ENCODE measurements at regions not wholly inside any gene's neighbourhood (a gene's known extent, or its start where the extent isn't known, plus 50 kb on each side); places are given as distances from the start of the nearest gene placed in this dataset.

DNA sequence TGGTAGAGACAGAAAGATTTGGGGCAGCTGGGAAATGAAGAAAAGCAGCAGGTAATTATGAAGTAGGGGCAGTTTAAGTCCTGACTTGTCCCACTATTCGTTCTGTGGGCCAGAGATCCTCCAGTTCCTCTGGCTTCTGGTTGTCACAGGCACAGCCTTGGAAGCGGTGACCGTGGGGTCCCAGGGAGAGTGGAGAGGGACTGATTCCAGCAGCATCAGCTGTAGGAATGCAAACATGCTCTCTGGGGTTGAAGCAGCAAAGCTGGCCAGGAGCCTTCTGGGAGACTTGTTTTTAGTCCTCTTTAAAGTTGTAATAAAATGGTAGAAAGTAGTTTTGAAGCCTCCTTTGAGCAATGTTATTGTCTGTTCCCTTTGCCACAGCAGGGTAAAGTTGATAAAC is 488.0 kb downstream of the LMO4 start:
- Histone ChIP-seq H3K4me1 (ENCODE audit: control insufficient read depth, insufficient read depth, low read length) (no peaks in the 10 kb centered on the region), H3K4me3 (ENCODE audit: low read length) (no peak overlapping the region), H3K27me3 (ENCODE audit: control insufficient read depth, insufficient read depth, low read length) (no peaks in the 10 kb centered on the region)

DNA sequence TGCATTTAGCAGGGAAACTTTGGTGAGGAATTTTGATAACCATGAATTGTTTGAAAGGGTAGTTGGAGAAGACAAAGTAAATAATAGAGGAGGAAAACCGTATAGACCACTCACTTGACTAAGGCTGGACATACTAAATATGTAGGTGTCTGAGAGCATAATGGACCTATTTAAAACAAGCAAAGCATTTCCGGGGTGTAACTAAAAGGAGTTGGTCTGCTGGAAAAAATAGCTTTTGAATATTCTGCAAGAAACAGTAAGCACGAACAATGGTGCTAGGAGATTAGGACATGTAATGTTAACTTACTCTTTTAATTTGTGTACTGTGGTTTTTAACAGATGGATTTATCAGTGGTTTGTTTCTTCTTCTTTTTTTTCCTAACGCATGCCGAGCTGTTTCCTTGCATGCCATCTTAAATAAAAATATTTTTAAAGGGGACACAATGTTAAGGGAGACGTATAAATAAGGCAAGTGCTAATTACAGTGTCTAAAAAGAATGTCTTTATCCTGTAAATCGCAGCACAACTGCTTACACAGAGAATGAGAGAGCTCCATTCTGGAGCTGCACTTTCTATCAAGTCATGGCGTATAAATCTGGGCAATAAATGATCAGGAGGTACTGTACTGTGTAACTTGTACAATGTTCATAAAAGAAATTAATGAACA is 492.1 kb downstream of the LMO4 start:
- H3K9ac ChIP-seq (ENCODE audit: low read depth, low read length) = no peak overlapping the region
- H3K4me2 ChIP-seq (ENCODE audit: low read length) = no peak overlapping the region
- no peaks in the 10 kb centered on the region for H3K9me3 ChIP-seq (replicated peaks; ENCODE audit: low read length)
- H3K36me3 ChIP-seq (ENCODE audit: insufficient read depth, low read length) = no peaks in the 10 kb centered on the region
- no peak overlapping the region for H3K4me3 ChIP-seq (ENCODE audit: low read length)
- H3K4me1 ChIP-seq (ENCODE audit: control insufficient read depth, insufficient read depth, low read length) = no peaks in the 10 kb centered on the region
- no peaks in the 10 kb centered on the region for H3K27me3 ChIP-seq (ENCODE audit: control insufficient read depth, insufficient read depth, low read length)

More for the DNA sequence above, 488.0 kb downstream of the LMO4 start:
- Histone ChIP-seq H3K9ac (ENCODE audit: low read depth, low read length) (no peak overlapping the region), H3K9me3 (replicated peaks; ENCODE audit: low read length) (no peaks in the 10 kb centered on the region), H3K36me3 (ENCODE audit: insufficient read depth, low read length) (no peaks in the 10 kb centered on the region), H3K4me2 (ENCODE audit: low read length) (no peak overlapping the region)

DNA sequence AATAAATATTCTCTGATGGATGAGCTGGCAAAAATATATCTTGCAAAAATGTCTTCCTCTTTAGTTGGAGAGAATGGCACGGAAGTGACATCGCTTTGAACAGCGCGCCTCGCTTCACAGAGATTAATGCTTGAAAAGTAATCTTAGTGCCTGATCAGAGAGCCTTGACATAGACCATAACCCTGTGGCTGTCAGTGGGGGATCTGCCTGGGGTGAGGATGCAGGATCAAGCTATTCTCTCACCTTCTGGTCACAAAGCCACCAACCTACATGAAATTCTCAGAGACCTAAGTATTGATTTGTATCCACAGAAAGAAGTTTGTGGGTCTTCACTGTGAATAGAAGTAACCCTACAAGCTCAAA is 492.6 kb downstream of the LMO4 start:
- no peaks in the 10 kb centered on the region for H3K9me3 ChIP-seq (replicated peaks; ENCODE audit: low read length)
- H3K4me2 ChIP-seq (ENCODE audit: low read length) = no peak overlapping the region
- H3K9ac ChIP-seq (ENCODE audit: low read depth, low read length) = no peak overlapping the region
- no peaks in the 10 kb centered on the region for H3K27me3 ChIP-seq (ENCODE audit: control insufficient read depth, insufficient read depth, low read length)
- H3K4me1 ChIP-seq (ENCODE audit: control insufficient read depth, insufficient read depth, low read length) = no peaks in the 10 kb centered on the region
- H3K4me3 ChIP-seq (ENCODE audit: low read length) = no peak overlapping the region
- H3K36me3 ChIP-seq (ENCODE audit: insufficient read depth, low read length) = no peaks in the 10 kb centered on the region

DNA sequence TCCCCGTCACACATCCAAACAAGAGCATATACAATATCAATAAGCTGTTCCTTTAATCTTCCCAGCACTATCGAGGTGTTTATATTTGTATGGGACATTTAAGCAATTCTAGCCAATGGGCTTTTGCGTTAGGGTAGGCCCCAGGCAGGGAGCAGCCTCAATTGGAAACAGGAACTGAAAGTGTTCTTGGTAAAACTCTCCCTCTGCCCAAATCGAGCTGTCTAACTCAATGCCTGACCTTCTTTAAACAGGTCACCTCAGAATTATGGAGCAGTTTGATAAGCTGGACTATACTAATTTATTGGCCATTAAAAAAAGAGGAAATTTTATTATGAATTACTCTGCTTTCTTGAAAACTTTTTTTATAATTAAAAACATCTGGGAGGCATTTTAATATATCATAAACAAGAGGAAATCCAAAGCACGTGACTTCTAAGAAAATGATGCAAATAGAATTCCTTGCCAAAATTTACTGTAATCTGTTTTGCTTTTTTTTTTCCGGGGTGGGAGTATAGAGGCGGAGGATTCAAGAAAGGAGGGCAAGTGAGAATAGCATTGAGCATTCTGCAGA is 498.1 kb downstream of the LMO4 start:
- H3K36me3 ChIP-seq (ENCODE audit: insufficient read depth, low read length) = no peaks in the 10 kb centered on the region
- no peaks in the 10 kb centered on the region for H3K9me3 ChIP-seq (replicated peaks; ENCODE audit: low read length)
- no peaks in the 10 kb centered on the region for H3K27me3 ChIP-seq (ENCODE audit: control insufficient read depth, insufficient read depth, low read length)
- no peak overlapping the region for H3K9ac ChIP-seq (ENCODE audit: low read depth, low read length)
- no peak overlapping the region for H3K4me3 ChIP-seq (ENCODE audit: low read length)
- H3K4me2 ChIP-seq (ENCODE audit: low read length) = no peak overlapping the region
- H3K4me1 ChIP-seq (ENCODE audit: control insufficient read depth, insufficient read depth, low read length) = no peaks in the 10 kb centered on the region

DNA sequence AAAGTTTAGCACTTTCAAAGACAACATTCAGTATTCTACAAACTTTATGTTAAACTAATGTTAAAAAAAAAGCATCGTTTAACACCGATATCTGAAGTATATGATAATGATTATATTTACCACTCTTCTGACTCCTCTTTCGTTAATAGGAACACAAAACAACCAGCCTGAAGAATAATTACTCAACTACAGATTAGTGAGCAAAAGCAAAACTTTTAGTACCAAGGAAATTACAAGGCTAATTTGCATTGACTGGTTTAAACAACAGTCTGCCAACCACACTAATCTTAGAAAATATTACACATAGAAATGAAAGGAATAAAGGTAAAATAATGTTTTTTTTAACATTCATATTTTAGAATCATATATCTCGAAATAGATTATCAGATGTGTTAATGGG is 500.7 kb downstream of the LMO4 start:
- no peak overlapping the region for H3K4me3 ChIP-seq (ENCODE audit: low read length)
- H3K36me3 ChIP-seq (ENCODE audit: insufficient read depth, low read length) = no peaks in the 10 kb centered on the region
- H3K4me2 ChIP-seq (ENCODE audit: low read length) = no peak overlapping the region
- H3K4me1 ChIP-seq (ENCODE audit: control insufficient read depth, insufficient read depth, low read length) = peaks cover 22% of the 10 kb centered on the region
- no peaks in the 10 kb centered on the region for H3K9me3 ChIP-seq (replicated peaks; ENCODE audit: low read length)
- no peak overlapping the region for H3K9ac ChIP-seq (ENCODE audit: low read depth, low read length)
- no peaks in the 10 kb centered on the region for H3K27me3 ChIP-seq (ENCODE audit: control insufficient read depth, insufficient read depth, low read length)

DNA sequence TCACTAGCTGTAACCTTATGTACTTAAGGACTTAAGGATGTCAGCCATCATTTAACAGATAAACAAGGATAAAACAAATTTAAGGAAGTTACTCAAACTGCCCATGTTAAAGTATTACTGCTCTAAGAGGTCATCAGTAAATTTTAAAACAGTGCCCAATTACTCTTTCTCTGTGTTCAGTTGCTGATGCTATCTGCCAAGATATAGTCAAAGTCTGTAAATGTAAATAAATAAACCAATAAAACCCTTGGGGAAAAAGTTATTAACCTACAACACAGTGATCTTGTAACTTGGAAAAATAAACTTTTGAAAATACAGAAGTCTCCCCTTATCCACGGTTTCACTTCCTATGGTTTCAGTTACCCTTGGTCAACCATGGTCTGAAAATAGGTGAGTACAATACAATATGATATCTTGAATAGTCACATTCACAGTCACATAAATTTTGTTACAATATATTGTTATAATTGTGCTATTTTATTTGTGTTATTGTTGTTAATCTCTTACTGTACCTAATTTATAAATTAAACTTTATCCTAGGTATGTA is 501.8 kb downstream of the LMO4 start:
- Histone ChIP-seq H3K4me2 (ENCODE audit: low read length) (no peak overlapping the region), H3K9me3 (replicated peaks; ENCODE audit: low read length) (no peaks in the 10 kb centered on the region), H3K36me3 (ENCODE audit: insufficient read depth, low read length) (no peaks in the 10 kb centered on the region), H3K9ac (ENCODE audit: low read depth, low read length) (no peak overlapping the region), H3K27me3 (ENCODE audit: control insufficient read depth, insufficient read depth, low read length) (no peaks in the 10 kb centered on the region), H3K4me1 (ENCODE audit: control insufficient read depth, insufficient read depth, low read length) (peaks cover 22% of the 10 kb centered on the region), H3K4me3 (ENCODE audit: low read length) (no peak overlapping the region)

DNA sequence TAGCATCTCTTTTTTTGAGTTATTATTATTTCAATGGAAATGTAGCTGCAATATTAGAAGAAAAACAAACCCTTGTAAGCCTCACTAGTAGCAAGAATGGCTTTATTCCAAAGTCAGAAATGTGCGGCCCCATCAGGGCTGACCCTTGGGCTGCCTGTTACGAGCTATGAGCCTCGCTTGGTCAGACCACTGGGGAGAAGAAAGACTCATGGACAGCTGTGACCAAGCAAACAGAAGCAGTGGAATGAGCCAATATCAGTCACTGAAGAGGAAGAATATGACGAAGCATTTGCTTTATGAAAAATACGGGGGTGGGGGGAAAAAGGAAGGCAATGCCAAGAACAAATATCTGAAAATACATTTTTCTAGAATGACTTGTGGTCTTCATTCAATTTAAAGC is 504.5 kb downstream of the LMO4 start:
- H3K4me2 ChIP-seq (ENCODE audit: low read length) = peak overlapping the region; percentile 36
- H3K27me3 ChIP-seq (ENCODE audit: control insufficient read depth, insufficient read depth, low read length) = no peaks in the 10 kb centered on the region
- H3K4me3 ChIP-seq (ENCODE audit: low read length) = no peak overlapping the region
- H3K4me1 ChIP-seq (ENCODE audit: control insufficient read depth, insufficient read depth, low read length) = peaks cover 22% of the 10 kb centered on the region
- H3K36me3 ChIP-seq (ENCODE audit: insufficient read depth, low read length) = no peaks in the 10 kb centered on the region
- peak overlapping the region; percentile 10 for H3K9ac ChIP-seq (ENCODE audit: low read depth, low read length)
- H3K9me3 ChIP-seq (replicated peaks; ENCODE audit: low read length) = no peaks in the 10 kb centered on the region

DNA sequence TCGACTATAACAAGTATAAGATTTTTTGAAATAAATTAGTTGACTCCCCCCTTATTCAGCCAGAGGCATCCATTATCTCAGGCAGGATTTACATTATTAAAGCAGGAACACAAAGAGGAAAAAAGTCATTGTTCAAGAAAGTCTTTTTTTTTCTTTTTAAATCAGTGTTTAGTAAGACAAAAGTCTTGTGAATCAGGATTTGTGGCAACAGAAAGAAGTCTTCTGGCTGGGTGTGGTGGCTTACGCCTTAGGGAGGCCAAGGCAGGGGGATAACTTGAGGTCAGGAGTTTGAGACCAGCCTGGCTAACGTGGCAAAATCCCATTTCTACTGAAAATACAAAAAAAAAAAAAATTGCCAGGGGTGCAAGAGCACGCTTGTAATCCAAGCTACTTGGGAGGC is 505.5 kb downstream of the LMO4 start:
- peaks cover 22% of the 10 kb centered on the region for H3K4me1 ChIP-seq (ENCODE audit: control insufficient read depth, insufficient read depth, low read length)
- no peak overlapping the region for H3K4me2 ChIP-seq (ENCODE audit: low read length)
- no peaks in the 10 kb centered on the region for H3K9me3 ChIP-seq (replicated peaks; ENCODE audit: low read length)
- H3K27me3 ChIP-seq (ENCODE audit: control insufficient read depth, insufficient read depth, low read length) = no peaks in the 10 kb centered on the region
- no peaks in the 10 kb centered on the region for H3K36me3 ChIP-seq (ENCODE audit: insufficient read depth, low read length)
- no peak overlapping the region for H3K9ac ChIP-seq (ENCODE audit: low read depth, low read length)
- H3K4me3 ChIP-seq (ENCODE audit: low read length) = no peak overlapping the region

DNA sequence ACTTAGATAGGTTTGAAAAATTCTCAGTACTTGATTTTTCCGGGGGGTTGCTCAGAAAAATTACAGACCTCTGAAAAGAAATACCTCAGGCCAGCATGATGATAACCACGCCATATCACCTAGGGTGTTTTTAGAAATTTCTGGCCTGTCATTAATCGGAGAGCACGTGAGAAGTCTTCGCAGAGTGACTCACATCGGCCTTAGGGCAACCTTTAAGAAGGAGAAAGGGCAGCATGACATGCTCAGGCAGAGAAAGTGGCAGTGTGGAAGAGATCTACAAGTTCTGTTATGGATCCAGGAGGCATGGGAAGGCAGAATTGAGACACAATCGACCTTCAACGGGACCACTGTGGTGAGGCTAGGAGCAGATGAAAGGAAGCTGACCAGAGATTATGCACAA is 506.3 kb downstream of the LMO4 start:
- no peak overlapping the region for H3K4me2 ChIP-seq (ENCODE audit: low read length)
- H3K4me3 ChIP-seq (ENCODE audit: low read length) = no peak overlapping the region
- no peaks in the 10 kb centered on the region for H3K36me3 ChIP-seq (ENCODE audit: insufficient read depth, low read length)
- H3K9me3 ChIP-seq (replicated peaks; ENCODE audit: low read length) = no peaks in the 10 kb centered on the region
- H3K27me3 ChIP-seq (ENCODE audit: control insufficient read depth, insufficient read depth, low read length) = no peaks in the 10 kb centered on the region
- H3K9ac ChIP-seq (ENCODE audit: low read depth, low read length) = no peak overlapping the region
- H3K4me1 ChIP-seq (ENCODE audit: control insufficient read depth, insufficient read depth, low read length) = peaks cover 22% of the 10 kb centered on the region

DNA sequence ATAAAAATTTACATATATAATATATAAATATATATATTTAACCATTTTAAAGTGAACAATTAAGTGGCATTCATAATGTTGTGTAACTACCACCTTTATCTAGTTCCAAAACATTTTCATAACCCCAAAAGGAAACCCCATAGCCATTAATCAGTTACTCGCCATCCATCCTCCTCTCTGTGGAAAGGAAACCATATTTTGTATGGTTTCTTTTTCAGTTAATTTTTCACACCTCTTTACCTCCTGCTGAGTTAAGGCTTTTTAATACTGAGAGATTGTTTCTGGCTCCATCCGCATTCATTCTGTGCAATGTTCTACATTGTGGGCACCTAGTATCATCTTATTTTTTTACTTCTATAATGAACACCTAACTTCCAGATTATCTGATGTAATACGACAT is 512.1 kb downstream of the LMO4 start:
- no peaks in the 10 kb centered on the region for H3K27me3 ChIP-seq (ENCODE audit: control insufficient read depth, insufficient read depth, low read length)
- H3K9ac ChIP-seq (ENCODE audit: low read depth, low read length) = no peak overlapping the region
- no peaks in the 10 kb centered on the region for H3K4me1 ChIP-seq (ENCODE audit: control insufficient read depth, insufficient read depth, low read length)
- H3K9me3 ChIP-seq (replicated peaks; ENCODE audit: low read length) = no peaks in the 10 kb centered on the region
- no peak overlapping the region for H3K4me3 ChIP-seq (ENCODE audit: low read length)
- H3K36me3 ChIP-seq (ENCODE audit: insufficient read depth, low read length) = no peaks in the 10 kb centered on the region
- no peak overlapping the region for H3K4me2 ChIP-seq (ENCODE audit: low read length)

DNA sequence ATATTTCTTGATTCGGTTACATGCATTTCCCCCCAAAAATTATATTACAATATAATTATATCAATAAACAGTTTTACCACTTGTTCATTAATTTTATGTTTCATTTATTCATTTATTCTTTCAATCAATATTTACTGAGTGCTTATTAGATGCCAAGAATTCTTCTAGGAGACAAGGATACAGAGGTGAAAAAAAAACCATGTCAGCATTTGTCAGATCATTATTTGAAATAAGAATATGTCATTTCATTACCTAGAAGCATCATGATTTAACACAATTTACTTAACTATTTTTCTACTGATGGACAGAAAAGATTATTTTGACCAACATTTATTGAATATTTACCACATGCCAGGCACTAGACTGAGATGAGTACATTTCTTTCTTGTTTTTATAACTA is 512.7 kb downstream of the LMO4 start:
- H3K4me1 ChIP-seq (ENCODE audit: control insufficient read depth, insufficient read depth, low read length) = no peaks in the 10 kb centered on the region
- no peaks in the 10 kb centered on the region for H3K9me3 ChIP-seq (replicated peaks; ENCODE audit: low read length)
- no peak overlapping the region for H3K4me2 ChIP-seq (ENCODE audit: low read length)
- H3K27me3 ChIP-seq (ENCODE audit: control insufficient read depth, insufficient read depth, low read length) = no peaks in the 10 kb centered on the region
- no peak overlapping the region for H3K9ac ChIP-seq (ENCODE audit: low read depth, low read length)
- H3K4me3 ChIP-seq (ENCODE audit: low read length) = no peak overlapping the region
- no peaks in the 10 kb centered on the region for H3K36me3 ChIP-seq (ENCODE audit: insufficient read depth, low read length)

DNA sequence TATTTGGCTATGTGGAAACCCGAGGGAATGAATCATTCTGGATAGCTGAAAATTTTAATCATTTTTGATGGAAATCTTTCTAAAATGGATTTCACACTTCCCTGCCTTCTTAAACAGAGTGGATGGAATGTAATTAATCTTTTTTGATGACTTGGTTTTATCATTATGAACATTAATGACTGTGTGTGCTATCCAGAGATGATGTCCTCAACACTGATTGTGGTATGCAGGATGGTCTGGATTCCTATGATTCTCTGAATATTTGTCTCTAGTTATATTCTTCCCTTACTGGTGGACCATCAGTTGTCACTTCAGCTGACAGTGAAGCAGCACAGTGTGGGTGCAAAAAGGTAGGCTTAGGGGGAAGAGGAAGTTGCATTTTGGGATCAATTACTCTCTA is 513.5 kb downstream of the LMO4 start:
- Histone ChIP-seq H3K9ac (ENCODE audit: low read depth, low read length) (no peak overlapping the region), H3K4me2 (ENCODE audit: low read length) (no peak overlapping the region), H3K9me3 (replicated peaks; ENCODE audit: low read length) (no peaks in the 10 kb centered on the region), H3K27me3 (ENCODE audit: control insufficient read depth, insufficient read depth, low read length) (no peaks in the 10 kb centered on the region), H3K4me3 (ENCODE audit: low read length) (no peak overlapping the region), H3K4me1 (ENCODE audit: control insufficient read depth, insufficient read depth, low read length) (no peaks in the 10 kb centered on the region), H3K36me3 (ENCODE audit: insufficient read depth, low read length) (no peaks in the 10 kb centered on the region)
